Heart right ventricle (tissue), 16 donors: ENCODE measurements at regions not wholly inside any gene's neighbourhood (a gene's known extent, or its start where the extent isn't known, plus 50 kb on each side); places are given as distances from the start of the nearest gene placed in this dataset.
A peak's percentile ranks its signal among the peaks of the same experiment; 100 is the strongest.
"Not testable (repeated sequence)": the region's sequence is repeated elsewhere in the genome, so short reads cannot be mapped to it uniquely, and the experiment has no call there.

ENCODE experiments used
- ATAC-seq, 8 donors: fragments of 200-7000 bp; cut with Tn5 transposase; one replicate each; pipeline ENCODE4 v1.9.1; 2020; ENCODE audit warnings: mild to moderate bottlenecking in 8 of 8, moderate library complexity in 8 of 8, moderate number of reproducible peaks in 1 of 8
- DNase-seq, 2 donors: peaks; one replicate each; pipeline ENCODE4 v3.0.0-alpha.2; 2020
- H3K27ac ChIP-seq, 10 donors: fragments of 200-600 bp; sonication (generic) in 2 of 10; one replicate each; pipeline versions ENCODE4 v1.5.0 to v1.8.0; 2020 to 2022; ENCODE audit warnings: mild to moderate bottlenecking in 3 of 10
- H3K27me3 ChIP-seq, 7 donors: fragments of 200-600 bp; one replicate each; pipeline ENCODE4 v1.8.0; 2021 to 2022; ENCODE audit warnings: mild to moderate bottlenecking in 2 of 7
- H3K36me3 ChIP-seq, 9 donors: fragments of 200-600 bp; sonication (generic) in 1 of 9; one replicate each; pipeline versions ENCODE4 v1.5.0 to v1.8.0; 2020 to 2022; ENCODE audit warnings: mild to moderate bottlenecking in 2 of 9
- H3K4me1 ChIP-seq, 9 donors: fragments of 200-600 bp; sonication (generic) in 1 of 9; one replicate each; pipeline versions ENCODE4 v1.5.0 to v1.8.0; 2020 to 2022; ENCODE audit warnings: mild to moderate bottlenecking in 4 of 9
- H3K4me3 ChIP-seq, 10 donors: fragments of 200-600 bp; sonication (generic) in 2 of 10; one replicate each; pipeline versions ENCODE4 v1.5.0 to v1.8.0; 2020 to 2022; ENCODE audit warnings: mild to moderate bottlenecking in 7 of 10, moderate library complexity in 2 of 10
- H3K9me3 ChIP-seq, 11 donors: fragments of 200-600 bp in 10 of 11; sonication (generic) in 2 of 11; one replicate each; pipeline versions ENCODE4 v1.5.0 to v1.8.0; 2013 to 2022; ENCODE audit warnings: mild to moderate bottlenecking in 2 of 11, control low read depth in 1 of 11, moderate library complexity in 1 of 11
- WGBS, 2 donors: extraction: QIAGEN DNeasy Blood & Tissue Kit; methylation state at CpG; one replicate each; pipeline ENCODE4 v1.1.7; 2013; ENCODE audit warnings: inconsistent platforms in 1 of 2; 5-methylcytosine and 5-hydroxymethylcytosine counted together
- intact Hi-C, 10 donors: fragments of 100-400 bp; cut with DNase I; formaldehyde crosslinking; loops; one replicate each; pipeline versions ENCODE4 v1.11.1 to v1.14.2; 2022
- donor health status: Arrhythmogenic right ventricular cardiomyopathy.
- donor health status: ischemic (EF 13 %, LVEDD 7.1; RV severe dilation, severe dysfunction).
- donor health status: healthy with polysubstance abuse.
- donor health status: DM: no; HTN: yes; CAD: no.
- donor health status: DM: no; HTN: no; CAD: no.
- donor health status: ischemic (EF 25% LVEDD 6.9; RV normal size, moderate dysfunction).
- donor health status: ischemic (EF 25% LVEDD 5.7; RV mildly dilated, moderate dysfunction).
- donor health status: healthy.
- donor health status: DM: yes; HTN: yes; CAD: no.
- donor health status: Ischemic cardiomyopathy.
- donor health status: ischemic (EF 35%, LVEDD 5.7; RV mildly dilated, moderate dysfunction).
- donor health status: nonischemic (EF 11% LVEDD 7.7; RV severe dilation, severe dysfunction).
- donor health status: DM: yes; HTN: yes; CAD: no.
- donor health status: PGD.
- donor health status: ischemic (EF 29% LVEDD 5.4; RV normal size, mild dysfunction).
- donor health status: nonischemic (EF 23%, LVEDD 6.1; RV moderate dilation, normal function).

DNA sequence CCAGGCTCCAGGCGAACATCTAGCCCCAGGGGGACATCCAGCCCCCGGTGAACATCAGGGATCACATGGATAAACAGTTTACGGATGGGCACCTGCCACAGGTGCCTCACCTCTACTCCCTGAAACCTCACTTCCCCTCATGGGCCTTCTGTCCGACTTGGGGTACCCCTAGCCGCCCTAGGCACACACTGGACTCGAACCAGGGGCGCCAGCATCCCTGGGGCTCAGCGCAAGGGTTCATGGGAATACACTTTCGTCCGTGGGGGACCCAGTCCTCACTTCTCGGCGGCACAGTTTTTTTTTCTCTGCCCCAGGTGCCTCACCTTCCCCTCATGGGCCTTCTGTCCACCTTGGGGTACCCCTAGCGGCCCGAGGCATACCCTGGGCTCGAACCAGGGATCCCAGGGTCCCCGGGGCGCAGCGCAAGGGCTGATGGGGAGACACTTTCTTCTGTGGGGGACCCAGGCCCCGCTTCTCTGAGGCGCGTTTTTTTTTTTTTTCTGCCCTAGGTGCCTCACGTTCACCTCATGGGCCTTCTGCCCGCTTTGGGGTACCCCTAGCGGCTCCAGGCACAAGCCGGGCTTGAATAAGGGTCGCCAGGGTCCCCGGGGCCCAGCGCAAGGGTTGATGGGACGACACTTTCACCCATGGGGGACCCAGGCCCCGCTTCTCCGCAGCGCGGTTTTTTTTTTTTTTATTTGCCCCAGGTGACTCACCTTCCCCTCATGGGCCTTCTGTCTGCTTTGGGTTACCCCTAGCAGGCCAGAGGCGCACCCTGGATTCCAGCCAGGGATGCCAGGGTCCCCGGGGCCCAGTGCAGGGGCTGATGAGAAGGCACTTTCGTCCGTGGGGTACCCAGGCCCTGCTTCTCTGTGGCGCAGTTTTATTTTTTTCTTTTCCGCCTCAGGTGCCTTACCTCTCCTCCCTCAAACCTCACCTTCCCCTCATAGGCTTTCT, 1483.5 kb upstream of the TPTE start:
- 68 to 72% methylated on average over 39 of the region's 39 CpGs for WGBS, 2 donors

GRCh38 chr21:9039520-9040365, 1481.6 kb upstream of the TPTE start:
- H3K4me1 ChIP-seq, H3K4me3 ChIP-seq, intact Hi-C loops, H3K27ac ChIP-seq, DNase-seq, H3K36me3 ChIP-seq, H3K27me3 ChIP-seq: not testable (repeated sequence)
- ATAC-seq, result peak in 5 of 8 donors; percentile 37 to 71 (median 54)
- H3K9me3 ChIP-seq, result peaks cover 0 to 32% (median 0%) of the 10 kb centered on the region in 11 donors
- 70 to 71% methylated on average over 45 of the region's 45 CpGs for WGBS, 2 donors

More for the DNA sequence above, 1483.5 kb upstream of the TPTE start:
- H3K9me3 ChIP-seq, result peaks cover 0 to 39% (median 0%) of the 10 kb centered on the region in 11 donors
- H3K27ac ChIP-seq, DNase-seq, ATAC-seq, H3K27me3 ChIP-seq, H3K4me1 ChIP-seq, intact Hi-C loops, H3K4me3 ChIP-seq, H3K36me3 ChIP-seq: not testable (repeated sequence)

DNA sequence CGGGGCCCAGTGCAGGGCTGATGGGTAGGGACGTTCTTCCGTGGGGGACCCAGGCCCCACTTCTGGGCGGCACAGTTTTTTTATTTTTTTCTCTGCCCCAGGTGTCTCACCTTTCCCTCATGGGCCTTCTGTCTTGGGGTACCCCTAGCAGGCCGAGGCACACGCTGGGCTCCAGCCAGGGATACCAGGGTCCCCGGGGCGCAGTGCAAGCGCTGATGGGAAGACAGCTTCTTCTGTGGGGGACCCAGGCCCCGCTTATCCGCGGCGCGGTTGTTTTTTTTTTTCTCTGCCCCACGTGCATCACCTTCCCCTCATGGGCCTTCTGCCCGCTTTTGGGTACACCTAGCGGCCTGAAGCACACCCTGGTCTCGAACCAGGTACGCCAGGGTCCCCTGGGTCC, 1481.0 kb upstream of the TPTE start:
- H3K4me1 ChIP-seq, H3K27me3 ChIP-seq, DNase-seq, ATAC-seq, H3K36me3 ChIP-seq, H3K27ac ChIP-seq, intact Hi-C loops, H3K4me3 ChIP-seq: not testable (repeated sequence)
- WGBS, 2 donors, result 62 to 77% methylated on average over 18 to 19 of the region's 19 CpGs
- H3K9me3 ChIP-seq, result peaks cover 0 to 32% (median 0%) of the 10 kb centered on the region in 11 donors

DNA sequence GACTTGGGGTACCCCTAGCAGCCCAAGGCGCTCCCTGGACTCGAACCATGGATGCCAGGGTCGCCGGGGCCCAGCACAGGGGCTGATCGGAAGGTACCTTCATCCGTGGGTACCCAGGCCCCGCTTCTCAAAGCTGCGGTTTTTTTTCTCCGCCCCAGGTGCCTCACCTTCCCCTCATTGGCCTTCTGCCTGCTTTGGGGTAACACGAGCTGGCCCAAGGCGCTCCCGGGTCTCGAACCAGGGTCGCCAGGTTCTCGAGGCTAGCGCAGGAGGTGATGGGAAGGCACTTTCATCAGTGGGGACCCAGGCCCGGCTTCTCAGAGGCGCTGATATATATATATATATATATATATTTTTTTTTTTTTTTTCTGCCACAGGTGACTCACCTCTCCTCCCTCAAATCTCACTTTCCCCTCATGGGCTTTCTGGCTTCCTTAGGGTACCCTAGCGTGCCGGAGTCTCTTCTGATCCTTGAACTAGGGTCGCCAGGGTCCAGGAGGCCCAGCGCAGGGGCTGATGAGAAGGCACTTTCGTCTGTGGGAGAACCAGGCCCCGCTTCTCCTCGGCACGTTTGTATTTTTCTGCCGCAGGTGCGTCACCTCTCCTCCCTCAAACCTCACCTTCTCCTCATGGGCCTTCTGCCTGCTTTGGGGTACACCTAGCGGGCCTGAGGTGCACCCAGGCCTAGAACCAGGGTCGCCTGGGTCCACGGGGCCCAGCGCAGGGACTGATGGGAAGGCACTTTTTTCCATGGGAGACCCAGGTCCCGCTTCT, 1480.0 kb upstream of the TPTE start:
- DNase-seq, ATAC-seq, H3K4me1 ChIP-seq, H3K4me3 ChIP-seq, H3K27ac ChIP-seq, intact Hi-C loops, H3K27me3 ChIP-seq, H3K36me3 ChIP-seq: not testable (repeated sequence)
- WGBS, 2 donors, result 84 to 88% methylated on average over 30 to 33 of the region's 33 CpGs
- H3K9me3 ChIP-seq, result peaks cover 0 to 32% (median 0%) of the 10 kb centered on the region in 11 donors

GRCh38 chr21:9043089-9043488, 1478.3 kb upstream of the TPTE start:
- peak in 5 of 8 donors; percentile 67 to 97 (median 90) for ATAC-seq
- intact Hi-C loops, H3K27me3 ChIP-seq, H3K27ac ChIP-seq, H3K4me1 ChIP-seq, H3K36me3 ChIP-seq, DNase-seq: not testable (repeated sequence)
- 44 to 56% methylated on average over 10 of the region's 38 CpGs for WGBS, 2 donors
- Histone ChIP-seq H3K9me3 (peaks cover 0 to 21% (median 0%) of the 10 kb centered on the region in 11 donors), H3K4me3 (peak overlapping the region in 2 of 10 donors; percentile 37 to 39)

DNA sequence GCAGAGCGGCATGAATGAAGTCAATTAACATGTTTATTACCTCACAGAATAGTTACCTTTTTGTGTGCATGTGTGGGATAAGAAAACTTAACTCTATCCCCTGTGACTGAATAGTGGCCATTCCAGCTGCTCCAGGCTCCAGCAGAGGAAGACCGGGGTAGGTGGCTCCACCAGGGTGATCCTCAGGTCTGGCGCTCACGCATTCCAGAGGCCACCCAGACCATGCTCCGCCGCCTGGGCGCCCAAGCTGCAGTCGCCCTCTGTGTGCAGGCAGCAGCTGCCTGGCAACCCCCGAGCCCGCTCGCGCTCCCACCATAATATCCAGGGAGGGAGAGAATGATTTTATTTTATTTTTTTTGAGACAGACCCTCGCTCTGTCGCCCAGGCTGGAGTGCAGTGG, 1474.5 kb upstream of the TPTE start:
- H3K4me1 ChIP-seq, ATAC-seq, DNase-seq, H3K27ac ChIP-seq, H3K4me3 ChIP-seq, intact Hi-C loops, H3K36me3 ChIP-seq, H3K9me3 ChIP-seq, H3K27me3 ChIP-seq: not testable (repeated sequence)
- 68 to 71% methylated on average over 10 to 11 of the region's 14 CpGs for WGBS, 2 donors

GRCh38 chr21:9067515-9067914, 1453.9 kb upstream of the TPTE start:
- DNase-seq, ATAC-seq, H3K36me3 ChIP-seq, H3K4me1 ChIP-seq, H3K9me3 ChIP-seq, H3K27me3 ChIP-seq, H3K4me3 ChIP-seq, intact Hi-C loops, H3K27ac ChIP-seq: not testable (repeated sequence)
- 69% methylated on average over 2 of the region's 6 CpGs; no CpG with 5 or more reads in 1 of the 2 donors for WGBS, 2 donors

DNA sequence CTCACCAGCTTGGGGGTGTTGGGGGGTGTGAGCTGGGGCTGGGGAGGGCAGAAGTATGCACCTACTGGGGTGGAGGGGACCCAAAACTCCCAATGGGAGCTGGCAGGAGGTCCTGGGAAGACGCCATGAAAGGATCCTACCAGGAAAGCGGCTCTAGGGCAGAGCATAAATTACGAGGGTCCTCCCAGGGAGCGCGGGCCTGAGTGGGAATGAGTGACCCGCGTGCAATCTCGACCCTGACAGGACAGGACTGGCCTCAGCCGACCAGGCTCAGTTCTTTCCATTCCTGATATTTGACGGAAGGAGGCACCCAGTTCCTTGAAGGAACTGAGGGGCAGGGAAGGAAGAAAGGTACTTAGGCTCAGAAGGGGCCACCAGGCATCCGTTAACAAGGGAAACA, 1452.8 kb upstream of the TPTE start:
- H3K9me3 ChIP-seq, H3K27ac ChIP-seq, H3K4me3 ChIP-seq, H3K27me3 ChIP-seq, DNase-seq, intact Hi-C loops, H3K4me1 ChIP-seq, ATAC-seq, H3K36me3 ChIP-seq: not testable (repeated sequence)
- WGBS, 2 donors, result 79 to 86% methylated on average over 9 of the region's 11 CpGs
